Liver (tissue), 3 donors: ENCODE measurements at regions not wholly inside any gene's neighbourhood (a gene's known extent, or its start where the extent isn't known, plus 50 kb on each side); places are given as distances from the start of the nearest gene placed in this dataset.

Experiments used
- EGR1 ChIP-seq, 2 donors: IDR thresholded peaks; 2 replicates each; pipeline ENCODE4 v1.6.1; 2016 to 2018; ENCODE audit warnings: antibody characterized with exemption in 2 of 2, low read depth in 2 of 2
- GABPA ChIP-seq, 2 donors: IDR thresholded peaks in 1 of 2; conservative IDR thresholded peaks in 1 of 2; 2 replicates each; pipeline ENCODE4 v1.6.1; 2016; ENCODE audit warnings: antibody characterized with exemption in 2 of 2, mild to moderate bottlenecking in 1 of 2, moderate library complexity in 1 of 2
- JUND ChIP-seq, 2 donors: IDR thresholded peaks; 2 replicates each; pipeline ENCODE4 v1.6.1; 2016; ENCODE audit warnings: antibody characterized with exemption in 2 of 2
- NR2F2 ChIP-seq: IDR thresholded peaks from 2 replicates; pipeline ENCODE4 v1.6.1; 2016; ENCODE audit warnings: antibody characterized with exemption
- RXRA ChIP-seq, 2 donors: IDR thresholded peaks; 2 replicates each; pipeline ENCODE4 v1.6.1; 2017 to 2018; ENCODE audit warnings: antibody characterized with exemption in 2 of 2, mild to moderate bottlenecking in 1 of 2
- SP1 ChIP-seq: IDR thresholded peaks from 2 replicates; pipeline ENCODE4 v1.6.1; 2018; ENCODE audit warnings: antibody characterized with exemption, mild to moderate bottlenecking
- TAF1 ChIP-seq: conservative IDR thresholded peaks from 2 replicates; pipeline ENCODE4 v1.6.1; 2016; ENCODE audit warnings: antibody characterized with exemption, mild to moderate bottlenecking
- YY1 ChIP-seq: IDR thresholded peaks from 2 replicates; pipeline ENCODE4 v1.6.1; 2016; ENCODE audit warnings: antibody characterized with exemption, mild to moderate bottlenecking
- TF ChIP-seq, protein P1 (sequence below): fragments of 150-350 bp; IDR thresholded peaks from 2 replicates; pipeline ENCODE4 v1.5.1; 2017; ENCODE audit warnings: improper control_type of control experiment, low read depth, low read length; ENCODE audit not compliant: missing input control
- TF ChIP-seq, protein P2 (sequence below): IDR thresholded peaks from 2 replicates; pipeline ENCODE4 v1.6.1; 2016; ENCODE audit warnings: antibody characterized with exemption
- TF ChIP-seq, protein P3 (sequence below): IDR thresholded peaks from 2 replicates; pipeline ENCODE4 v1.6.1; 2016; ENCODE audit warnings: antibody characterized with exemption, mild to moderate bottlenecking
- donor health status: healthy.
- donor health status: healthy.

DNA sequence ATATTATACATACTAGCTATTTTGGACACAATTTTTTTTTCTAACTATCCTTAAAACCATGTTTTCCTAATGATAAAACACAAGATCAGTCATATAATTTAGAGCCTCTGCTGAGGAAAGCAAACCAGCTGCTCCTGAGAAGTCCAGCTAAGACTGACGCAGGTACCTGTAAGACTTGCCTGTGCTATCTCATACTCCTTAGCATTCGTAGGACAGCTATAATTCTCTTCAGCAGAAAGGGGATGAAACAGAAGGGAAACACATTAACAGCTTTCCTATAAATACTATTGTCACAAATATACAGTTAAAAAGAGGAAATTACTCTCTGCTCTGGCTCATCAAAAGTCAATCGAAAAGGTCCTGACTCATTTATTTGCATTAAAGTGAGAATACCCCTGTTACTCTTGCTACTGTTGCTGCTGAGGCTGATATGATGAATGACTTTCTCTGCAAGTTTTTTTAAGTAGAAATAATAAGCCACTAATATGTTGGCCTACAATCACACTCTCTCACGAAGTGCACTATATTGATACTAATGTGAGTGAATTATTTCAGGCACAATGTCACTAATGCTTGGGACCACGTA lies 757.1 kb downstream of the KCNT2 start:
- TF ChIP-seq, protein P1, sequence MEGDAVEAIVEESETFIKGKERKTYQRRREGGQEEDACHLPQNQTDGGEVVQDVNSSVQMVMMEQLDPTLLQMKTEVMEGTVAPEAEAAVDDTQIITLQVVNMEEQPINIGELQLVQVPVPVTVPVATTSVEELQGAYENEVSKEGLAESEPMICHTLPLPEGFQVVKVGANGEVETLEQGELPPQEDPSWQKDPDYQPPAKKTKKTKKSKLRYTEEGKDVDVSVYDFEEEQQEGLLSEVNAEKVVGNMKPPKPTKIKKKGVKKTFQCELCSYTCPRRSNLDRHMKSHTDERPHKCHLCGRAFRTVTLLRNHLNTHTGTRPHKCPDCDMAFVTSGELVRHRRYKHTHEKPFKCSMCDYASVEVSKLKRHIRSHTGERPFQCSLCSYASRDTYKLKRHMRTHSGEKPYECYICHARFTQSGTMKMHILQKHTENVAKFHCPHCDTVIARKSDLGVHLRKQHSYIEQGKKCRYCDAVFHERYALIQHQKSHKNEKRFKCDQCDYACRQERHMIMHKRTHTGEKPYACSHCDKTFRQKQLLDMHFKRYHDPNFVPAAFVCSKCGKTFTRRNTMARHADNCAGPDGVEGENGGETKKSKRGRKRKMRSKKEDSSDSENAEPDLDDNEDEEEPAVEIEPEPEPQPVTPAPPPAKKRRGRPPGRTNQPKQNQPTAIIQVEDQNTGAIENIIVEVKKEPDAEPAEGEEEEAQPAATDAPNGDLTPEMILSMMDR, result no peak
- no peak for TF ChIP-seq GABPA (IDR thresholded peaks at IDR 0.05 in 1 of 2, conservative IDR thresholded peaks at IDR 0.05 in 1 of 2)
- no peak for TF ChIP-seq NR2F2
- TF ChIP-seq, protein P2, sequence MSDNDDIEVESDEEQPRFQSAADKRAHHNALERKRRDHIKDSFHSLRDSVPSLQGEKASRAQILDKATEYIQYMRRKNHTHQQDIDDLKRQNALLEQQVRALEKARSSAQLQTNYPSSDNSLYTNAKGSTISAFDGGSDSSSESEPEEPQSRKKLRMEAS, result no peak
- TF ChIP-seq RXRA (IDR thresholded peaks at IDR 0.05), result no peak
- no peak for TF ChIP-seq TAF1
- no peak for TF ChIP-seq JUND (IDR thresholded peaks at IDR 0.05)
- TF ChIP-seq SP1, result no peak
- no peak for TF ChIP-seq EGR1 (IDR thresholded peaks at IDR 0.05; ENCODE audit: low read depth in 2 of 2)
- TF ChIP-seq YY1, result no peak
- TF ChIP-seq, protein P3, sequence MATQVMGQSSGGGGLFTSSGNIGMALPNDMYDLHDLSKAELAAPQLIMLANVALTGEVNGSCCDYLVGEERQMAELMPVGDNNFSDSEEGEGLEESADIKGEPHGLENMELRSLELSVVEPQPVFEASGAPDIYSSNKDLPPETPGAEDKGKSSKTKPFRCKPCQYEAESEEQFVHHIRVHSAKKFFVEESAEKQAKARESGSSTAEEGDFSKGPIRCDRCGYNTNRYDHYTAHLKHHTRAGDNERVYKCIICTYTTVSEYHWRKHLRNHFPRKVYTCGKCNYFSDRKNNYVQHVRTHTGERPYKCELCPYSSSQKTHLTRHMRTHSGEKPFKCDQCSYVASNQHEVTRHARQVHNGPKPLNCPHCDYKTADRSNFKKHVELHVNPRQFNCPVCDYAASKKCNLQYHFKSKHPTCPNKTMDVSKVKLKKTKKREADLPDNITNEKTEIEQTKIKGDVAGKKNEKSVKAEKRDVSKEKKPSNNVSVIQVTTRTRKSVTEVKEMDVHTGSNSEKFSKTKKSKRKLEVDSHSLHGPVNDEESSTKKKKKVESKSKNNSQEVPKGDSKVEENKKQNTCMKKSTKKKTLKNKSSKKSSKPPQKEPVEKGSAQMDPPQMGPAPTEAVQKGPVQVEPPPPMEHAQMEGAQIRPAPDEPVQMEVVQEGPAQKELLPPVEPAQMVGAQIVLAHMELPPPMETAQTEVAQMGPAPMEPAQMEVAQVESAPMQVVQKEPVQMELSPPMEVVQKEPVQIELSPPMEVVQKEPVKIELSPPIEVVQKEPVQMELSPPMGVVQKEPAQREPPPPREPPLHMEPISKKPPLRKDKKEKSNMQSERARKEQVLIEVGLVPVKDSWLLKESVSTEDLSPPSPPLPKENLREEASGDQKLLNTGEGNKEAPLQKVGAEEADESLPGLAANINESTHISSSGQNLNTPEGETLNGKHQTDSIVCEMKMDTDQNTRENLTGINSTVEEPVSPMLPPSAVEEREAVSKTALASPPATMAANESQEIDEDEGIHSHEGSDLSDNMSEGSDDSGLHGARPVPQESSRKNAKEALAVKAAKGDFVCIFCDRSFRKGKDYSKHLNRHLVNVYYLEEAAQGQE, result no peak
